ENCODE measurements at regions not wholly inside any gene's neighbourhood (a gene's known extent, or its start where the extent isn't known, plus 50 kb on each side); places are given as distances from the start of the nearest gene placed in this dataset.

DNA sequence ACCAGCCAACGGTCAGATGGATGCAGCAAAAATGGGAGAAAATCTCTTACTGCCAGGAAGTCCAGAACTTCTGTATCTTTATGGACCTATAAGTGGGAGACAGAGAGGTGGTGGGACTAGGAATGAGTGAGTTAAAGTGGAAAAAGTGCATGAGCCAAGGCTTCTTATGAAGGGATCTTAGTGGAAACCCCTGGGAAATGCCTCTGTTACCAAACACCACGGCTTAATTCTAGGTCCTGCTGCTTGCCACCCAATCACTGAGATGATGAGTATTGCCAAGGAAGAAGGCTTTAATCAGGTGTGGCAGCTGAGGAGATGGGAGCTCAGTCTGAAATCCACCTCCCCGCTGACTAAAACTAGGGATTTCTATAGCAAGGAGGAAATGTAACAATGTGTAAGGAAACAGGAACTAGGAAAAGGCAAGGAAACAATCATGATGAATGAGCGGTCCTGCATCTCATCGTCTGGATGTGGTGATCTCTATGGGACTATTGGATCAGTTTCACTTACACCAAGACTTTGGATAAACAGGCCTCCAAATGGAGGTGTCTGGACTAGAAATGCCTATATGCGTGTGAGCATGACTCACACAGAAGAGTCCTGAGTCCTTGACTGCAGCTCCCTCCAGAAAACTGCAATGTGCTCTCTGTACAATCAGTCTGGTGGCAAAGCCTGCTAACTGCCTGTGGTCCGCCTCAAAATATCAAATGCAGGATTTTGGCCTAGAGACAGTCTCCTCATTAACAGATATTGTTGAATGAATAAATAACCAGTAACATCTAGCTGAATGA, 98.2 kb upstream of the PRR16 start:
- no peak overlapping the region for H3K9ac ChIP-seq (ENCODE audit: low read length)
- H3K79me2 ChIP-seq (ENCODE audit: low read length): no peaks in the 10 kb centered on the region
- no peak overlapping the region for H3K4me3 ChIP-seq (ENCODE audit: low read length)
- 0 out of 2 replicates have a peak, but pooled peaks cover 4% of the 10 kb centered on the region for H3K9me2 ChIP-seq (replicated peaks; ENCODE audit: insufficient read depth, low read length)
- no peak for DNase-seq
- H3K4me1 ChIP-seq (ENCODE audit: low read length): no peaks in the 10 kb centered on the region
- H2AFZ ChIP-seq (ENCODE audit: low read length): no peak overlapping the region
- H3K27me3 ChIP-seq (ENCODE audit: low read length): no peaks in the 10 kb centered on the region
- no peaks in the 10 kb centered on the region for H3K9me3 ChIP-seq (ENCODE audit: low read length)
- no peak overlapping the region for H3K4me2 ChIP-seq (ENCODE audit: low read depth, low read length, poor library complexity, severe bottlenecking)
- H4K20me1 ChIP-seq (ENCODE audit: insufficient read depth, low read depth, low read length): no peaks in the 10 kb centered on the region
- no peaks in the 10 kb centered on the region for H3K36me3 ChIP-seq (ENCODE audit: insufficient read depth, low read length)
- no peak overlapping the region for H3K27ac ChIP-seq (ENCODE audit: low read length)

DNA sequence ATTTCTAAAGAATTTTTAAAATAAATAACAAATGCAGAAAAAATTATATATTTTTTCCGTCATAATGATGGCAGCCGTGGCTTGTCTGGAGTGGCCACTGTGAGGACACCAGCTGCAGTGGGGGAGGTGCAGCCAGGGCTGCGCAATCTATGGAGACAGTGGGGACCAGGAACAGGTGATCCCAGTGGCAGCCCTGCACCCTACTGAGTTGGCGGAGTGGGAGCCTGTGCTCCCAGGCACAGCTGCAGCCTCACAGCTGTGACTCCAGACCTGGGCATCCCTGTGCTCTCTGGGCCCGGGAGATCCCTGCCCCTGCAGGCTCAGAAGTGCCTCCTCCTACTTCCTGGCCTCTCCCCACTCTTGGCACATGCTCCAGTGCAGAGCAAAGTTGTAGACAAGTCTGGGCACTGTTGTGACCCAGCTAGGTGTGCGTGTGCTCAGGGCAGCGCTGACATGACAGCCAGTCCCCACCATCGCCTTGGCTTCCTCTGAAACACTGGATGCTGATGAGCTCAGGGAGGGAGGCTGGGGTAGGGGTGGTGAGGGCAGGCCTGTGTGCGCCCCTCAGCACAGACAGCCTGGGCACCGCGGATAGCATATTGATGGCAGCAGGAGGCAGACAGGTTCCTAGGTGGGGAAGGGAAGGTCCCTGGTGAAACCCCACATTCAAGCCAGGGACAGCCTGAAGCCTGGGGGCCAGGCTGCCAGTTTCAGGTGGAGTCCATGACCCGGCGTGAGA, 96.0 kb upstream of the PRR16 start:
- no peaks in the 10 kb centered on the region for H3K27me3 ChIP-seq (ENCODE audit: low read length)

DNA sequence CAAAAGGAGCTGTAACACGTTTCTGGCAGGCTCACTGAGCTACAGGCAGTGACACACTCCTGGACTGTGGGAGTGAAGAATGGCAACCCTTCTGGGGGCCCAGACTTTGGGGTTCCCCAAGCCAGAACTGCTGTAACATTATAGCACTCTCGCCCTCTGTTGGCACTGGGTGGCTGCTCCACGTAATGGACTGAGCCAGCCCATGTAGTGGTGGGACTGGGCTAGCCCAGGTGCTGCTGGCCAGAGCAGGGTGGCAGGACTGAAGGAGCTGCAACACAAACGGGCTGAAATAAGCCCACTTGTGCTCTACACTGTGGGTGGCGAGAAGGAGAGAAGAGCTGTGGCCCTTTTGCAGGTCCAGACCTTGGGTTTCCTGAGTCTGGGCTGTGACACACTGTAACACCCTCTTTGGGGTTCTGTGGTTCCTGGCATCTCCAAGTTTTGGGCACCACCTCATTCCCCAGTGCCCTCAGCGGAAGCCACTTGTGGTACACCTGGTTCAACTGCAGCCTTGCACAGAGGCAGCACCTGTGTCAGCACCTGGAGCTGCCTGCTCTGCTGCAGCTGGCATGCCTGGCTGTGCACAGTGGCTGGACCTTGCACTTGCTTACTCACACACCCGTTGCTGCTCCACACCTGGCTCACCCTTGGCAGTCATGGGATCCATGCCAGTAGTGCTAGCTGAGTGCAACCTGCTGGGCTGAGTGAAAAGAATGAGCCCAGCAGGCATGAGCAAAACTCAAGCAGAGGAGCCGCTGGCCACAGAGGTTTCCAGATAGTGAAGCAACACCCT, 95.0 kb upstream of the PRR16 start:
- no peak overlapping the region for H3K4me3 ChIP-seq (ENCODE audit: low read length)
- H3K9me3 ChIP-seq (ENCODE audit: low read length): no peaks in the 10 kb centered on the region
- H4K20me1 ChIP-seq (ENCODE audit: insufficient read depth, low read depth, low read length): no peaks in the 10 kb centered on the region
- no peak for DNase-seq
- no peaks in the 10 kb centered on the region for H3K36me3 ChIP-seq (ENCODE audit: insufficient read depth, low read length)
- H3K79me2 ChIP-seq (ENCODE audit: low read length): no peaks in the 10 kb centered on the region
- H3K9me2 ChIP-seq (replicated peaks; ENCODE audit: insufficient read depth, low read length): 0 out of 2 replicates have a peak, but pooled peaks cover 4% of the 10 kb centered on the region
- H3K4me2 ChIP-seq (ENCODE audit: low read depth, low read length, poor library complexity, severe bottlenecking): no peak overlapping the region
- H2AFZ ChIP-seq (ENCODE audit: low read length): no peak overlapping the region
- H3K9ac ChIP-seq (ENCODE audit: low read length): no peak overlapping the region
- no peak overlapping the region for H3K27ac ChIP-seq (ENCODE audit: low read length)
- no peaks in the 10 kb centered on the region for H3K27me3 ChIP-seq (ENCODE audit: low read length)
- no peaks in the 10 kb centered on the region for H3K4me1 ChIP-seq (ENCODE audit: low read length)

More for the DNA sequence above, 96.0 kb upstream of the PRR16 start:
- Histone ChIP-seq H3K79me2 (ENCODE audit: low read length) (no peaks in the 10 kb centered on the region), H3K4me1 (ENCODE audit: low read length) (no peaks in the 10 kb centered on the region), H3K9me3 (ENCODE audit: low read length) (no peaks in the 10 kb centered on the region), H3K27ac (ENCODE audit: low read length) (no peak overlapping the region), H2AFZ (ENCODE audit: low read length) (no peak overlapping the region), H3K9ac (ENCODE audit: low read length) (no peak overlapping the region), H3K4me3 (ENCODE audit: low read length) (no peak overlapping the region), H3K4me2 (ENCODE audit: low read depth, low read length, poor library complexity, severe bottlenecking) (no peak overlapping the region), H4K20me1 (ENCODE audit: insufficient read depth, low read depth, low read length) (no peaks in the 10 kb centered on the region), H3K9me2 (replicated peaks; ENCODE audit: insufficient read depth, low read length) (0 out of 2 replicates have a peak, but pooled peaks cover 4% of the 10 kb centered on the region), H3K36me3 (ENCODE audit: insufficient read depth, low read length) (no peaks in the 10 kb centered on the region)
- DNase-seq: no peak

DNA sequence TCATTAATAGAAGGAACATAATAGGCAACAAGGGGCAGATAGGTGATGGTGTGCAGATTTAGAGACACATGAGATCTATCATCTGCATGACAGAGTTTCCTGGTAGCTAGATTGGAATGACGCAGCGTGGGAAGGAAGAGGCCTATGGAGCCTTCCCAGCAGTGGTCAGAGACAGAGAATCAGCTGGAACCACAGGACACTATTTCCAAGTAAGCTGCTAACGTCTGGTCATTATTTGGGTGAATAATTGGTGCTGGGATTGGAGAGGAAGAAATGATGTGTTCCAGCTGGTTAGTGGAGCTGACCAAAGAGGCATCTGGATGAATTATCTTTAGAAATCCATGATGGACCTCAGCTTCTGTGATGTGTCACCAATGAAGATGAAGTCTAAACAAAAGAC, 91.2 kb upstream of the PRR16 start:
- Histone ChIP-seq H3K36me3 (ENCODE audit: insufficient read depth, low read length) (no peaks in the 10 kb centered on the region), H3K79me2 (ENCODE audit: low read length) (no peaks in the 10 kb centered on the region), H3K9me2 (replicated peaks; ENCODE audit: insufficient read depth, low read length) (no peaks in the 10 kb centered on the region), H3K27ac (ENCODE audit: low read length) (no peak overlapping the region), H3K27me3 (ENCODE audit: low read length) (no peaks in the 10 kb centered on the region), H2AFZ (ENCODE audit: low read length) (no peak overlapping the region), H4K20me1 (ENCODE audit: insufficient read depth, low read depth, low read length) (no peaks in the 10 kb centered on the region), H3K9ac (ENCODE audit: low read length) (no peak overlapping the region), H3K4me2 (ENCODE audit: low read depth, low read length, poor library complexity, severe bottlenecking) (no peak overlapping the region), H3K9me3 (ENCODE audit: low read length) (no peaks in the 10 kb centered on the region), H3K4me3 (ENCODE audit: low read length) (no peak overlapping the region), H3K4me1 (ENCODE audit: low read length) (no peaks in the 10 kb centered on the region)
- no peak for DNase-seq

DNA sequence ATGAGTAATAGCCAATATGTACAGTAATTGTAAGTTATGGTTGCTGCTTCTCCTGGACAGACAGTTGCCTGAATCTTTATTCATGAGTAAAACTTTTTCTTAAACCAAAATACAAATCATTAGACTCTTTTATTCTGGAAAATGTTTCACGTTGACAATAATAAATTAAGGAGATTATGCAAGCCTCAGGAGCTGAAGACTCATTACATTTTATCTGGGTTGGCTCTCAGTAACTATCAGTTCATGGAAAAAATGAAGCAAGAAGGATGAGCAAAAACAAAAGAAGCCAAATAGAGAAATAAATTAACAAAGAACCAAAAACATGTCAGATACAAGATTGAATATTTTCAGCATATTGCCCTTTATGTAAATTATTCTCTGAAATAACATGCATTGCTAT, 88.9 kb upstream of the PRR16 start:
- no peaks in the 10 kb centered on the region for H4K20me1 ChIP-seq (ENCODE audit: insufficient read depth, low read depth, low read length)
- H2AFZ ChIP-seq (ENCODE audit: low read length): no peak overlapping the region
- DNase-seq: no peak

DNA sequence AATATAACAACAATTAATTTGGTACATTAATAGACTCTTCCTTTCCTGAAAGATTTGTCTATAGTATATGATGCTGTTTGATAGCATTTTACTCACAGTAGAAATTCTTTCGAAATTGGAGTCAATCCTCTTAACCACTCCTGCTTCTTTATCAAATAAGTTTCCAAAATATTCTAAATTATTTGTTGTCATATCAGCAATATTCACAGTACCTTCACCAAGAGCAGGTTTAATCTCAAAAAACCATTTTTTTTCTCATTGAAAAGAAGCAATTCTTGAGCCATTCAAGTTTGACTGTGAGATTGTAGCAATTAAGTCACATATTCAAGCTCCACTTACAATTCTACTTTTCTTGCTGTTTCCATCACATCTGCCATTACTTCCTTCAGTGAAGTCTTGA, 83.5 kb upstream of the PRR16 start:
- no peak for DNase-seq
- Histone ChIP-seq H3K27ac (ENCODE audit: low read length) (no peak overlapping the region), H3K79me2 (ENCODE audit: low read length) (no peaks in the 10 kb centered on the region), H3K4me3 (ENCODE audit: low read length) (no peak overlapping the region), H3K4me1 (ENCODE audit: low read length) (no peaks in the 10 kb centered on the region), H3K4me2 (ENCODE audit: low read depth, low read length, poor library complexity, severe bottlenecking) (no peak overlapping the region), H3K9me3 (ENCODE audit: low read length) (no peaks in the 10 kb centered on the region), H3K36me3 (ENCODE audit: insufficient read depth, low read length) (no peaks in the 10 kb centered on the region), H3K27me3 (ENCODE audit: low read length) (no peaks in the 10 kb centered on the region), H4K20me1 (ENCODE audit: insufficient read depth, low read depth, low read length) (no peaks in the 10 kb centered on the region), H2AFZ (ENCODE audit: low read length) (no peak overlapping the region), H3K9me2 (replicated peaks; ENCODE audit: insufficient read depth, low read length) (no peaks in the 10 kb centered on the region), H3K9ac (ENCODE audit: low read length) (no peak overlapping the region)

More for the DNA sequence above, 88.9 kb upstream of the PRR16 start:
- Histone ChIP-seq H3K27ac (ENCODE audit: low read length) (no peak overlapping the region), H3K36me3 (ENCODE audit: insufficient read depth, low read length) (no peaks in the 10 kb centered on the region), H3K4me3 (ENCODE audit: low read length) (no peak overlapping the region), H3K9me2 (replicated peaks; ENCODE audit: insufficient read depth, low read length) (no peaks in the 10 kb centered on the region), H3K4me2 (ENCODE audit: low read depth, low read length, poor library complexity, severe bottlenecking) (no peak overlapping the region), H3K4me1 (ENCODE audit: low read length) (no peaks in the 10 kb centered on the region), H3K9me3 (ENCODE audit: low read length) (no peaks in the 10 kb centered on the region), H3K79me2 (ENCODE audit: low read length) (no peaks in the 10 kb centered on the region), H3K27me3 (ENCODE audit: low read length) (no peaks in the 10 kb centered on the region), H3K9ac (ENCODE audit: low read length) (no peak overlapping the region)

DNA sequence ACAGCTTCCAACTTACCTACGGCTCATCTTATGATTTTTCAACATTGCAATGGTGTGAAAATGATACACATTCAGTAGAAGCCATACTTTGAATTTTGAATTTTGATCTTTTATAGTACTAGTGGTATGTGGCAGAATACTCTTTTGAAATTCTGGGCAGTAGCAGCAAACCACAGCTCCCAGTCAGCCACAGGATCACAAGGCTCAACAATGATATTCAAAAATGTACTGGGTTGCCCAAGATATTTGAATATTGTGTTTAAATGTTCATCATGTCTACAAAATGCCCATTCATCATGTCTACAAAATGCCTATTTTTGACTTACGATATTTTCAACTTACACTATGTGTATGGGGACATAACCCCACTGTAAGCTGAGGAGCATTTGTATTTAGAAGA, 81.3 kb upstream of the PRR16 start:
- Histone ChIP-seq H3K4me1 (ENCODE audit: low read length) (no peaks in the 10 kb centered on the region), H3K4me3 (ENCODE audit: low read length) (no peak overlapping the region), H2AFZ (ENCODE audit: low read length) (no peak overlapping the region), H3K9me2 (replicated peaks; ENCODE audit: insufficient read depth, low read length) (no peaks in the 10 kb centered on the region), H4K20me1 (ENCODE audit: insufficient read depth, low read depth, low read length) (no peaks in the 10 kb centered on the region), H3K27ac (ENCODE audit: low read length) (no peak overlapping the region), H3K79me2 (ENCODE audit: low read length) (no peaks in the 10 kb centered on the region), H3K4me2 (ENCODE audit: low read depth, low read length, poor library complexity, severe bottlenecking) (no peak overlapping the region), H3K9me3 (ENCODE audit: low read length) (no peaks in the 10 kb centered on the region), H3K27me3 (ENCODE audit: low read length) (no peaks in the 10 kb centered on the region), H3K36me3 (ENCODE audit: insufficient read depth, low read length) (no peaks in the 10 kb centered on the region), H3K9ac (ENCODE audit: low read length) (no peak overlapping the region)
- DNase-seq: no peak

DNA sequence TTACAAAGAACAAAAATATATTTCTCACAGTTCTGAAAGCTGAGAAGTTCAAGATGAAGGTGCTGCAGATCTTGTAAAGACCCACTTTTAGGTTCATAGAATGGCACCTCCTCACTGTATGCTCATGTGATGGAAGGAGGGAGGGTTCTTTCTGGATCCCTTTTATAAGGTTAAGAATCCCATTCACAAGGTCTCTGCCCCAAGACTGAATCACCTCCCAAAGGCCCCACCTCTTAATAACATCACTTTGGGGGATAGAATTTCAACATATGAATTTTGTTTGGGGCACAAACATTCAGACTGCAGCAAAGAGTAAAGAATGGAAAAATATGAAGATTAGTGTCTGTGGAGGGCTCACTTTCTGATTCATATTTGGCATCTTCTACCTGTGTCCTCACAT, 77.1 kb upstream of the PRR16 start:
- H3K9me3 ChIP-seq (ENCODE audit: low read length): no peaks in the 10 kb centered on the region
- H3K4me1 ChIP-seq (ENCODE audit: low read length): no peaks in the 10 kb centered on the region
- no peaks in the 10 kb centered on the region for H4K20me1 ChIP-seq (ENCODE audit: insufficient read depth, low read depth, low read length)
- H3K9me2 ChIP-seq (replicated peaks; ENCODE audit: insufficient read depth, low read length): no peaks in the 10 kb centered on the region
- H2AFZ ChIP-seq (ENCODE audit: low read length): no peak overlapping the region
- H3K36me3 ChIP-seq (ENCODE audit: insufficient read depth, low read length): no peaks in the 10 kb centered on the region
- no peaks in the 10 kb centered on the region for H3K79me2 ChIP-seq (ENCODE audit: low read length)
- no peak overlapping the region for H3K9ac ChIP-seq (ENCODE audit: low read length)
- H3K4me2 ChIP-seq (ENCODE audit: low read depth, low read length, poor library complexity, severe bottlenecking): no peak overlapping the region
- H3K27ac ChIP-seq (ENCODE audit: low read length): no peak overlapping the region
- no peak overlapping the region for H3K4me3 ChIP-seq (ENCODE audit: low read length)
- no peaks in the 10 kb centered on the region for H3K27me3 ChIP-seq (ENCODE audit: low read length)
- DNase-seq: no peak

All from Karpas-422 (cell line).